Right lobe of liver (tissue), 6 donors: ENCODE measurements at regions not wholly inside any gene's neighbourhood (a gene's known extent, or its start where the extent isn't known, plus 50 kb on each side); places are given as distances from the start of the nearest gene placed in this dataset.

Experiments used
- ATAC-seq, 4 donors: fragments of 200-7000 bp; cut with Tn5 transposase; one replicate each; pipeline ENCODE4 v1.9.1; 2020; ENCODE audit warnings: mild to moderate bottlenecking in 4 of 4, moderate library complexity in 4 of 4
- DNase-seq, 3 donors: peaks; one replicate each; pipeline ENCODE4 v3.0.0-alpha.2; 2020
- H3K27ac ChIP-seq, 3 donors: fragments of 200-600 bp; one replicate each; pipeline ENCODE4 v1.8.0; 2022
- H3K27me3 ChIP-seq, 2 donors: fragments of 200-600 bp; one replicate each; pipeline ENCODE4 v1.8.0; 2022
- H3K36me3 ChIP-seq, 4 donors: fragments of 200-600 bp; sonication (generic) in 1 of 4; one replicate each; pipeline versions ENCODE4 v1.5.1 to v1.8.0; 2017 to 2022; ENCODE audit warnings: control low read depth in 1 of 4
- H3K4me1 ChIP-seq, 4 donors: fragments of 200-600 bp; sonication (generic) in 1 of 4; one replicate each; pipeline versions ENCODE4 v1.5.1 to v1.8.0; 2017 to 2022; ENCODE audit warnings: control low read depth in 1 of 4
- H3K4me3 ChIP-seq, 3 donors: fragments of 200-600 bp; one replicate each; pipeline ENCODE4 v1.8.0; 2022
- H3K9me3 ChIP-seq, 4 donors: fragments of 200-600 bp; sonication (generic) in 1 of 4; one replicate each; pipeline versions ENCODE4 v1.5.1 to v1.8.0; 2017 to 2022; ENCODE audit warnings: control low read depth in 1 of 4
- POLR2A ChIP-seq: fragments of 450-650 bp; IDR thresholded peaks from one replicate; pipeline ENCODE4 v1.6.1; 2017; ENCODE audit warnings: antibody characterized with exemption, mild to moderate bottlenecking
- WGBS: methylation state at CpG from one replicate; pipeline ENCODE4 v1.1.6; 2018; ENCODE audit warnings: low coverage, low lambda C conversion rate; ENCODE audit not compliant: insufficient coverage; ENCODE audit errors: missing lambda C conversion rate; 5-methylcytosine and 5-hydroxymethylcytosine counted together
- intact Hi-C, 2 donors: fragments of 100-400 bp; cut with DNase I; formaldehyde crosslinking; loops; one replicate each; pipeline versions ENCODE4 v1.11.2 to v1.14.1; 2022
- TF ChIP-seq, protein P1 (sequence below), 4 donors: fragments of 200-600 bp in 3 of 4; fragments of 450-650 bp in 1 of 4; IDR thresholded peaks; one replicate each; pipeline versions ENCODE4 v1.5.1 to v1.8.0; 2016 to 2022; ENCODE audit warnings: antibody characterized with exemption in 4 of 4, mild to moderate bottlenecking in 2 of 4
- donor health status: DM: no; HTN: yes; CAD: no.
- donor health status: DM: no; HTN: no; CAD: no.
- donor health status: DM: no; HTN: no; CAD: no.
- donor health status: DM: no; HTN: yes; CAD: no.
- donor health status: DM: no; HTN: yes; CAD: no.

DNA sequence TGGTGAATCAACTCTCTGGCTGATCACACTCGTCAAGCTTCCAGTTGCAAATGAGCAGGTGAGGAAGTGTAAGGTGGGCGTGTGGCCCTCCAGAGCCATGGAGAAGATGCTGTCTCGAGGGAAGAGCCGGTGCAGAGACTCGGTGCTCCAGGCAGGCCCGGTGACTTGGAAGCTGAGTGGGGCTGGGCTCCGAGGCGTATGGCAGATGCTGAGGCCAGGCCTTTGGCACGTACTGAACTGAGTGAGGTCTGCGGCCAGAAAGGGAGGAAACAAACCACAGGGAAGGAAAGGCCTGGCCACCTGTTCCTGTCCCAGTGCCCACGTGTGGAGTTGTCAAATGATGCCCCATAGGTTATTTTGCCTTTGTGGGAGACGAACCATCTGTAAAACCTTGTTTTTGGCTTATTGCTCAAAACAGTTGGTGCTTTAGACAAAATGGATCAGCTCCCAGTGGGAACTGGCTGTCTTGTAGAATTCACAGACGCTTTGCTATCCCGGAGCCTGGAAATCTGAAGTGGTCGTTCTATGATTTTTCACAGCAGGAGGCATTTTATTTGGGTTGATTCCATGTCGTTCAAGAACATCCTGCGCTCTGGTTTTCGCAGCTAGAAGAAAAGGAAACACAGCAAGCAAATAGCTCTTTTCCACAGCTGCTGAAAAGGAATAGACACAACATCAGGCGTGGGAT is 117.5 kb upstream of the TMEM18 start:
- intact Hi-C loops: no loop called here
- Histone ChIP-seq H3K27ac (no peak overlapping the region), H3K4me1 (no peaks in the 10 kb centered on the region), H3K4me3 (no peak overlapping the region), H3K9me3 (no peaks in the 10 kb centered on the region), H3K27me3 (no peaks in the 10 kb centered on the region), H3K36me3 (no peaks in the 10 kb centered on the region)
- no peak for ATAC-seq
- no peak for DNase-seq
- TF ChIP-seq, protein P1, sequence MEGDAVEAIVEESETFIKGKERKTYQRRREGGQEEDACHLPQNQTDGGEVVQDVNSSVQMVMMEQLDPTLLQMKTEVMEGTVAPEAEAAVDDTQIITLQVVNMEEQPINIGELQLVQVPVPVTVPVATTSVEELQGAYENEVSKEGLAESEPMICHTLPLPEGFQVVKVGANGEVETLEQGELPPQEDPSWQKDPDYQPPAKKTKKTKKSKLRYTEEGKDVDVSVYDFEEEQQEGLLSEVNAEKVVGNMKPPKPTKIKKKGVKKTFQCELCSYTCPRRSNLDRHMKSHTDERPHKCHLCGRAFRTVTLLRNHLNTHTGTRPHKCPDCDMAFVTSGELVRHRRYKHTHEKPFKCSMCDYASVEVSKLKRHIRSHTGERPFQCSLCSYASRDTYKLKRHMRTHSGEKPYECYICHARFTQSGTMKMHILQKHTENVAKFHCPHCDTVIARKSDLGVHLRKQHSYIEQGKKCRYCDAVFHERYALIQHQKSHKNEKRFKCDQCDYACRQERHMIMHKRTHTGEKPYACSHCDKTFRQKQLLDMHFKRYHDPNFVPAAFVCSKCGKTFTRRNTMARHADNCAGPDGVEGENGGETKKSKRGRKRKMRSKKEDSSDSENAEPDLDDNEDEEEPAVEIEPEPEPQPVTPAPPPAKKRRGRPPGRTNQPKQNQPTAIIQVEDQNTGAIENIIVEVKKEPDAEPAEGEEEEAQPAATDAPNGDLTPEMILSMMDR (IDR thresholded peaks at IDR 0.05): no peak
- no peak for TF ChIP-seq POLR2A
- WGBS: 47% methylated on average over 9 of the region's 19 CpGs

- Histone ChIP-seq H3K4me1 (no peaks in the 10 kb centered on the region), H3K36me3 (no peaks in the 10 kb centered on the region), H3K4me3 (no peak overlapping the region), H3K27ac (no peak overlapping the region), H3K27me3 (no peaks in the 10 kb centered on the region), H3K9me3 (no peaks in the 10 kb centered on the region)
- intact Hi-C loops: no loop called here
- TF ChIP-seq, protein P1 (IDR thresholded peaks at IDR 0.05): no peak
- WGBS: 29% methylated on average over 2 of the region's 7 CpGs
- DNase-seq: no peak
- ATAC-seq: no peak
Observed at GRCh38 chr2:793236-793635, 116.0 kb upstream of the TMEM18 start.

DNA sequence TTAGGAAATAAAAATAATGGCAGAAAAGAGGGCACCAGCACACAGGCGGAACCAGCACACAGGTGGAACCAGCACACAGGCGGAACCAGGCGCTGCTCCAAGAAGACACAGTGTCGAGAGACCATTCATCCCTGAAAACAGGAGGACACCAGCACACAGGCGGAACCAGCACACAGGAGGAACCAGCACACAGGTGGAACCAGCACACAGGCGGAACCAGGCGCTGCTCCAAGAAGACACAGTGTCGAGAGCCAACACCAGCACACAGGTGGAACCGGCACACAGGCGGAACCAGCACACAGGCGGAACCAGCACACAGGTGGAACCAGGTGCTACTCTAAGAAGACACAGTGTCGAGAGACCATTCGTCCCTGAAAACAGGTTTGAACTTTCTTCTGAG is 115.5 kb upstream of the TMEM18 start:
- H3K27ac ChIP-seq: no peak overlapping the region
- no peak for TF ChIP-seq POLR2A
- TF ChIP-seq, protein P1 (IDR thresholded peaks at IDR 0.05): no peak
- no peaks in the 10 kb centered on the region for H3K36me3 ChIP-seq
- ATAC-seq: no peak
- 80% methylated on average over 9 of the region's 13 CpGs for WGBS
- no peak overlapping the region for H3K4me3 ChIP-seq
- DNase-seq: no peak
- H3K4me1 ChIP-seq: no peaks in the 10 kb centered on the region
- no peaks in the 10 kb centered on the region for H3K9me3 ChIP-seq
- H3K27me3 ChIP-seq: no peaks in the 10 kb centered on the region
- intact Hi-C loops: no loop called here

DNA sequence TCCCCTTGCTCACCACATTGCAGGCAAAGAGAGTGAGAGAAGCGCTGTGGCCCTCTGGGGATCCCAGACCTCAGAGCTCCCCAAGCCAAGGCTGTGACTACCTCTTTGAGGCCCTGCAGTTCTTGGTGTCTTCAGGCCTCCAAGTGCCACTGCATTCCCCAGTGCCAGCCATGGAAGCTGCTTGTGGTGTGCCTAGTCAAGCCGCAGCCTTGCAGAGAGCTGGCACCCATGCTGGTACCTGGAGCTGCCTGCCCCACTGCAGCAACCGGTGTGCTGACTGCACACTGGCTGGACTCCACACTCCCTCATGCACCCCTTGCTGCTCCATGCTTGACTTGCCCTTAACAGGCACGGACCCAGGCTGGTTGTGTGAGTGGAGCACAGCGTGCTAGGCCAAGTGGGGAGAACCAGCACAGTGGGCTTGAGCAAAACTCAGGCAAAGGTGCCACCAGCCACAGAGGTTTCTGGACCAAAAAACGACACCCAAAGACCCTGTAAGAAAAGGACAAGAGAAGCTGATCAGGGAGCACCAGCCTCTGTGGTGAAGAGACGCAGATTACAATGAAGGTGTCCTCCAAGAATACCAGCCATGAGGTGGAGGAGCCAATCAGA is 113.5 kb upstream of the TMEM18 start:
- no peaks in the 10 kb centered on the region for H3K4me1 ChIP-seq
- DNase-seq (no peak), ATAC-seq (no peak)
- WGBS: 64% methylated on average over 4 of the region's 7 CpGs
- no peak overlapping the region for H3K27ac ChIP-seq
- H3K4me3 ChIP-seq: no peak overlapping the region
- no peak for TF ChIP-seq POLR2A
- TF ChIP-seq, protein P1 (IDR thresholded peaks at IDR 0.05): no peak
- intact Hi-C loops: no loop called here
- no peaks in the 10 kb centered on the region for H3K27me3 ChIP-seq
- no peaks in the 10 kb centered on the region for H3K9me3 ChIP-seq
- H3K36me3 ChIP-seq: no peaks in the 10 kb centered on the region
